ENCODE measurements at regions not wholly inside any gene's neighbourhood (a gene's known extent, or its start where the extent isn't known, plus 50 kb on each side); places are given as distances from the start of the nearest gene placed in this dataset.

GRCh38 chr4:111610681-111611080 is 534.6 kb upstream of the FAM241A start:
- Histone ChIP-seq H3K36me3 (replicated peaks; ENCODE audit: insufficient read depth, low read length) (no peaks in the 10 kb centered on the region), H3K9me3 (replicated peaks; ENCODE audit: insufficient read depth, low read length) (no peaks in the 10 kb centered on the region), H3K27ac (ENCODE audit: low read length) (no peak overlapping the region), H3K79me2 (ENCODE audit: low read length) (no peaks in the 10 kb centered on the region), H3K27me3 (replicated peaks; ENCODE audit: insufficient read depth, low read length) (no peaks in the 10 kb centered on the region), H3K4me3 (ENCODE audit: low read length) (no peak overlapping the region), H3K9ac (ENCODE audit: low read length) (no peak overlapping the region), H3F3A (ENCODE audit: insufficient read depth, low read length) (no peaks in the 10 kb centered on the region), H3K9me2 (replicated peaks; ENCODE audit: insufficient read depth, low read length) (no peaks in the 10 kb centered on the region), H3K4me1 (ENCODE audit: low read length) (no peaks in the 10 kb centered on the region), H2AFZ (ENCODE audit: low read length) (no peak overlapping the region), H3K4me2 (ENCODE audit: low read depth, low read length) (no peak overlapping the region), H4K20me1 (ENCODE audit: insufficient read depth, low read length) (no peaks in the 10 kb centered on the region)
- no peak for DNase-seq
- TF ChIP-seq CTCF (IDR thresholded peaks at IDR 0.05; ENCODE audit: low read length) (no peak), EZH2 (optimal IDR thresholded peaks at IDR 0.05; ENCODE audit: low read depth, low read length) (no peak)

DNA sequence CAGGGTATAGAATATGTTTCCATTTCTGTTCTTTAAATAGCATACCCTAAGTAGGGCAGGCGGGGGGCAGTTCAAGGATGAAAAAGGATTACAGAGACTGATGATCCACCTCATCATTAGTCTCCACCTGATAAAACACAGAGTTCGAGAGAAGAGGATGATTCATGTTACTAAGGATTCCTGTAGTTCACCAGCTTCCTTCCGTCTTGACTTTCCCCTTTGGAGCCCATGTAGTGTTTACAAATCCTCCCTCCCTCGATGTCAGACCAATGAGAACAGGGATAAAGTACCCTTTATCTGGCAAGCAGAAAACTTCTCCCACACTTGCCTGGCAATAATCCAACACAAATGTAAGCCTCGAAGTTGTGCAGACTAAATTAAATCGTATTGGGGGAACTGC is 526.3 kb upstream of the FAM241A start:
- Histone ChIP-seq H3K9me3 (replicated peaks; ENCODE audit: insufficient read depth, low read length) (no peaks in the 10 kb centered on the region), H3K36me3 (replicated peaks; ENCODE audit: insufficient read depth, low read length) (no peaks in the 10 kb centered on the region), H3K79me2 (ENCODE audit: low read length) (no peaks in the 10 kb centered on the region), H4K20me1 (ENCODE audit: insufficient read depth, low read length) (no peaks in the 10 kb centered on the region), H3K27ac (ENCODE audit: low read length) (no peak overlapping the region), H3K9me2 (replicated peaks; ENCODE audit: insufficient read depth, low read length) (no peaks in the 10 kb centered on the region), H3K4me3 (ENCODE audit: low read length) (no peak overlapping the region), H3K27me3 (replicated peaks; ENCODE audit: insufficient read depth, low read length) (no peaks in the 10 kb centered on the region), H3K9ac (ENCODE audit: low read length) (no peak overlapping the region), H3K4me1 (ENCODE audit: low read length) (no peaks in the 10 kb centered on the region), H3K4me2 (ENCODE audit: low read depth, low read length) (no peak overlapping the region), H3F3A (ENCODE audit: insufficient read depth, low read length) (no peaks in the 10 kb centered on the region), H2AFZ (ENCODE audit: low read length) (no peak overlapping the region)
- no peak for DNase-seq
- TF ChIP-seq CTCF (IDR thresholded peaks at IDR 0.05; ENCODE audit: low read length) (no peak), EZH2 (optimal IDR thresholded peaks at IDR 0.05; ENCODE audit: low read depth, low read length) (no peak), EZH2phosphoT487 (IDR thresholded peaks at IDR 0.05; ENCODE audit: low read length) (no peak)

GRCh38 chr4:111628437-111628836 is 516.8 kb upstream of the FAM241A start:
- Histone ChIP-seq H2AFZ (ENCODE audit: low read length) (no peak overlapping the region), H3F3A (ENCODE audit: insufficient read depth, low read length) (no peaks in the 10 kb centered on the region), H3K79me2 (ENCODE audit: low read length) (no peaks in the 10 kb centered on the region), H3K9me3 (replicated peaks; ENCODE audit: insufficient read depth, low read length) (no peaks in the 10 kb centered on the region), H3K4me1 (ENCODE audit: low read length) (no peaks in the 10 kb centered on the region), H3K4me3 (ENCODE audit: low read length) (no peak overlapping the region), H3K4me2 (ENCODE audit: low read depth, low read length) (no peak overlapping the region), H3K9ac (ENCODE audit: low read length) (no peak overlapping the region), H3K36me3 (replicated peaks; ENCODE audit: insufficient read depth, low read length) (no peaks in the 10 kb centered on the region), H3K27ac (ENCODE audit: low read length) (no peak overlapping the region), H3K9me2 (replicated peaks; ENCODE audit: insufficient read depth, low read length) (no peaks in the 10 kb centered on the region), H3K27me3 (replicated peaks; ENCODE audit: insufficient read depth, low read length) (no peaks in the 10 kb centered on the region), H4K20me1 (ENCODE audit: insufficient read depth, low read length) (no peaks in the 10 kb centered on the region)
- no peak for DNase-seq
- TF ChIP-seq EZH2phosphoT487 (IDR thresholded peaks at IDR 0.05; ENCODE audit: low read length) (no peak), EZH2 (optimal IDR thresholded peaks at IDR 0.05; ENCODE audit: low read depth, low read length) (no peak), CTCF (IDR thresholded peaks at IDR 0.05; ENCODE audit: low read length) (no peak)

Measured in MM.1S (cell line).